Endothelial cell of umbilical vein (primary cell): ENCODE measurements at regions not wholly inside any gene's neighbourhood (a gene's known extent, or its start where the extent isn't known, plus 50 kb on each side); places are given as distances from the start of the nearest gene placed in this dataset.

Experiments used
- BruUV-seq: library from RNA; stranded (reverse); fragments of 400-500 nt; replicated peaks from 2 replicates; lab custom pipeline; 2021; lab: Mats Ljungman, UMichigan
- CTCF ChIA-PET: fragments of 300-600, 350-600 bp; sonication (Branson Sonifier 250); formaldehyde crosslinking; loops from one replicate; lab custom pipeline; 2021; ENCODE audit warnings: antibody characterized with exemption, inconsistent platforms; lab: Charles Lee
- POLR2A ChIA-PET: fragments of 300-600, 350-600 bp; sonication (Branson Sonifier 250); formaldehyde crosslinking; loops from one replicate; lab custom pipeline; 2021; ENCODE audit warnings: antibody characterized with exemption, inconsistent platforms; lab: Charles Lee
- DNase-seq: peaks from one replicate; pipeline ENCODE4 v3.0.0-alpha.2; 2011; ENCODE audit warnings: low read depth, low spot score
- FAIRE-seq: peaks from 2 replicates; lab custom pipeline; 2011; peaks lifted over from hg19 to GRCh38; lab: Jason Lieb, UNC
- H2AFZ ChIP-seq: 2 replicates; pipeline ENCODE4 v1.6.0; 2012; ENCODE audit warnings: low read depth, low read length, control low read depth, inconsistent platforms
- H3K27ac ChIP-seq: 2 replicates; pipeline ENCODE4 v1.5.1; 2011; ENCODE audit warnings: low read depth, mild to moderate bottlenecking, control low read depth, low read length, moderate library complexity; ENCODE audit not compliant: insufficient read depth
- H3K27me3 ChIP-seq, 2 experiments: 2 replicates each; pipeline versions ENCODE4 v1.6.0 to v1.6.1; 2011; ENCODE audit warnings: low read length in 2 of 2, mixed read lengths in 1 of 2; ENCODE audit not compliant: control insufficient read depth in 2 of 2, insufficient read depth in 2 of 2
- H3K36me3 ChIP-seq, 2 experiments: 2 replicates in 1 of 2; 3 replicates in 1 of 2; pipeline ENCODE4 v1.5.1; 2011; ENCODE audit warnings: low read length in 2 of 2, mild to moderate bottlenecking in 1 of 2, moderate library complexity in 1 of 2; ENCODE audit not compliant: control insufficient read depth in 2 of 2, insufficient read depth in 2 of 2; ENCODE audit errors: extremely low read depth in 1 of 2
- H3K4me1 ChIP-seq: 3 replicates; pipeline ENCODE4 v1.5.1; 2011; ENCODE audit warnings: mild to moderate bottlenecking, low read length; ENCODE audit not compliant: control insufficient read depth, insufficient read depth; ENCODE audit errors: extremely low read depth
- H3K4me2 ChIP-seq: 2 replicates; pipeline ENCODE4 v1.6.1; 2011; ENCODE audit warnings: low read length, control low read depth, mixed read lengths; ENCODE audit not compliant: insufficient read depth
- H3K4me3 ChIP-seq, 3 experiments: fragments of 200-600 bp in 1 of 3; sonication (generic), shearing (Covaris generic) in 1 of 3; replicated peaks in 1 of 3; 2 replicates each; pipeline ENCODE4 v1.5.1; 2011 to 2016; ENCODE audit warnings: control low read depth in 3 of 3, low read length in 3 of 3, mild to moderate bottlenecking in 2 of 3, inconsistent platforms in 1 of 3, low read depth in 1 of 3, moderate library complexity in 1 of 3; ENCODE audit not compliant: insufficient read depth in 1 of 3
- H3K79me2 ChIP-seq: 2 replicates; pipeline ENCODE4 v1.6.0; 2012; ENCODE audit warnings: low read length, inconsistent platforms; ENCODE audit not compliant: control insufficient read depth, insufficient read depth
- H3K9ac ChIP-seq: replicated peaks from 2 replicates; pipeline ENCODE3; 2011; ENCODE audit warnings: low read length, control low read depth; ENCODE audit not compliant: insufficient read depth; ENCODE audit errors: extremely low read depth
- H3K9me1 ChIP-seq: replicated peaks from 3 replicates; pipeline ENCODE4 v1.6.0; 2011; ENCODE audit warnings: mild to moderate bottlenecking, low read length; ENCODE audit not compliant: control insufficient read depth, insufficient read depth; ENCODE audit errors: extremely low read depth
- H3K9me3 ChIP-seq: replicated peaks from 2 replicates; pipeline ENCODE4 v1.5.1; 2012; ENCODE audit warnings: low read length, inconsistent platforms; ENCODE audit not compliant: control insufficient read depth, insufficient read depth
- H4K20me1 ChIP-seq: replicated peaks from 2 replicates; pipeline ENCODE3; 2011; ENCODE audit warnings: mild to moderate bottlenecking, low read length; ENCODE audit not compliant: control insufficient read depth, insufficient read depth; ENCODE audit errors: extremely low read depth
- CTCF ChIP-seq, 2 donors: IDR thresholded peaks; 1 replicate in 1 of 2; 2 replicates in 1 of 2; pipeline ENCODE4 v1.5.1; 2011; ENCODE audit warnings: low read length in 2 of 2, mild to moderate bottlenecking in 2 of 2, moderate library complexity in 2 of 2, control low read depth in 1 of 2, inconsistent platforms in 1 of 2, low read depth in 1 of 2; ENCODE audit not compliant: insufficient read depth in 1 of 2; ENCODE audit errors: extremely low read depth in 1 of 2
- EZH2 ChIP-seq: IDR thresholded peaks from 2 replicates; pipeline ENCODE4 v1.6.1; 2012; ENCODE audit warnings: borderline replicate concordance, low read depth, mild to moderate bottlenecking, moderate library complexity, low read length, inconsistent platforms; ENCODE audit not compliant: severe bottlenecking
- FOS ChIP-seq: IDR thresholded peaks from 2 replicates; pipeline ENCODE4 v1.6.1; 2011; ENCODE audit warnings: mild to moderate bottlenecking, low read length, moderate library complexity, borderline replicate concordance; ENCODE audit not compliant: insufficient read depth
- GATA2 ChIP-seq: IDR thresholded peaks from 2 replicates; pipeline ENCODE4 v1.7.0; 2011; ENCODE audit warnings: low read depth, mild to moderate bottlenecking, moderate library complexity, mixed read lengths, low read length; ENCODE audit not compliant: insufficient read length, insufficient read depth
- JUN ChIP-seq: IDR thresholded peaks from 2 replicates; pipeline ENCODE4 v1.6.1; 2011; ENCODE audit warnings: borderline replicate concordance, low read depth; ENCODE audit not compliant: insufficient read length, insufficient read depth
- MAX ChIP-seq: IDR thresholded peaks from 2 replicates; pipeline ENCODE4 v1.6.1; 2011; ENCODE audit not compliant: insufficient read depth, insufficient read length
- MYC ChIP-seq: IDR thresholded peaks from one replicate; pipeline ENCODE4 v1.6.1; 2011; ENCODE audit warnings: mild to moderate bottlenecking, low read depth, low read length
- POLR2A ChIP-seq: IDR thresholded peaks from 2 replicates; pipeline ENCODE4 v1.6.1; 2012; ENCODE audit warnings: low read depth, mild to moderate bottlenecking, control low read depth, low read length
- POLR2AphosphoS5 ChIP-seq: IDR thresholded peaks from 2 replicates; pipeline ENCODE4 v1.6.1; 2012; ENCODE audit warnings: low read depth, mild to moderate bottlenecking, control low read depth, low read length, moderate library complexity; ENCODE audit not compliant: insufficient read depth
- dilution Hi-C: fragments of 300-500 bp; cut with MboI; formaldehyde crosslinking; loops from one replicate; pipeline ENCODE4 v1.15.0; 2019; ENCODE audit warnings: low sequenced_read_pairs; ENCODE audit not compliant: extremely low pct_ligation_motif_present
- intact Hi-C: fragments of 100-400 bp; cut with micrococcal nuclease; formaldehyde crosslinking; loops from one replicate; pipeline ENCODE4 v1.10.0; 2022

GRCh38 chr3:132981719-132982118, 56.5 kb upstream of the TMEM108 start:
- no peaks in the 10 kb centered on the region for H3K9me3 ChIP-seq
- BruUV-seq: no TSS peak
- no peak for DNase-seq
- dilution Hi-C loops: no loop called here
- no peaks in the 10 kb centered on the region for H3K4me1 ChIP-seq
- H3K79me2 ChIP-seq: no peaks in the 10 kb centered on the region
- no peak overlapping the region for H3K9ac ChIP-seq
- no peak overlapping the region for H3K4me3 ChIP-seq
- CTCF ChIA-PET: interaction anchor here (1.0 kb wide), 1 partner anchor 60 kb away, joined by 3 read pairs; no protein-coding TSS in a partner anchor
- H4K20me1 ChIP-seq: no peaks in the 10 kb centered on the region
- POLR2A ChIA-PET: no interaction called here
- H3K9me1 ChIP-seq: no peaks in the 10 kb centered on the region
- H3K27ac ChIP-seq: no peak overlapping the region
- no peak overlapping the region for H3K4me2 ChIP-seq
- intact Hi-C loops: no loop called here
- H3K27me3 ChIP-seq: no peaks in the 10 kb centered on the region
- H2AFZ ChIP-seq: no peak overlapping the region
- no peak for FAIRE-seq
- H3K36me3 ChIP-seq: no peaks in the 10 kb centered on the region
- no peak for TF ChIP-seq EZH2
- no peak for TF ChIP-seq FOS
- no peak for TF ChIP-seq CTCF (IDR thresholded peaks at IDR 0.05; ENCODE audit: extremely low read depth in 1 of 2, insufficient read depth in 1 of 2, low read depth in 1 of 2, low read length in 2 of 2)
- no peak for TF ChIP-seq MAX
- no peak for TF ChIP-seq POLR2A
- no peak for TF ChIP-seq GATA2
- TF ChIP-seq JUN: no peak
- TF ChIP-seq POLR2AphosphoS5: no peak
- no peak for TF ChIP-seq MYC
